Stomach (tissue), 8 donors: ENCODE measurements at regions not wholly inside any gene's neighbourhood (a gene's known extent, or its start where the extent isn't known, plus 50 kb on each side); places are given as distances from the start of the nearest gene placed in this dataset.

Experiments
- DNase-seq, 2 donors: peaks; one replicate each; pipeline versions ENCODE4 v3.0.0 to v3.0.0-alpha.2; 2013 to 2019
- H3K27ac ChIP-seq, 5 donors: fragments of 200-600 bp in 4 of 5; sonication (generic) in 4 of 5; one replicate each; pipeline ENCODE4 v1.5.1; 2013 to 2019; ENCODE audit warnings: mild to moderate bottlenecking in 1 of 5, moderate library complexity in 1 of 5
- H3K27me3 ChIP-seq, 3 donors: fragments of 200-600 bp; sonication (generic); one replicate each; pipeline ENCODE4 v1.5.1; 2017 to 2019; ENCODE audit warnings: mixed run types in 1 of 3
- H3K36me3 ChIP-seq, 4 donors: fragments of 200-600 bp; sonication (generic); 1 replicate in 3 of 4; 2 replicates in 1 of 4; pipeline ENCODE4 v1.5.1; 2016 to 2019
- H3K4me1 ChIP-seq, 4 donors: fragments of 200-600 bp; sonication (generic); one replicate each; pipeline ENCODE4 v1.5.1; 2016 to 2019
- H3K4me3 ChIP-seq, 4 donors: fragments of 200-600 bp; sonication (generic) in 3 of 4; one replicate each; pipeline ENCODE4 v1.5.1; 2016 to 2019; ENCODE audit warnings: mild to moderate bottlenecking in 1 of 4
- H3K9me3 ChIP-seq, 4 donors: fragments of 200-600 bp; sonication (generic); one replicate each; pipeline ENCODE4 v1.5.1; 2016 to 2019
- EP300 ChIP-seq: sonication (generic); formaldehyde crosslinking; IDR thresholded peaks from one replicate; pipeline ENCODE4 v1.6.1; 2017; ENCODE audit warnings: antibody characterized with exemption
- POLR2A ChIP-seq, 4 donors: fragments of 450-650 bp; IDR thresholded peaks; one replicate each; pipeline ENCODE4 v1.6.1; 2016; ENCODE audit warnings: antibody characterized with exemption in 4 of 4, control low read depth in 2 of 4, mild to moderate bottlenecking in 1 of 4, moderate library complexity in 1 of 4
- POLR2AphosphoS5 ChIP-seq, 3 donors: sonication (generic); formaldehyde crosslinking; IDR thresholded peaks; one replicate each; pipeline ENCODE4 v1.6.1; 2016; ENCODE audit warnings: antibody characterized with exemption in 3 of 3
- WGBS, 5 donors: extraction: QIAGEN DNeasy Blood & Tissue Kit in 3 of 5; methylation state at CpG; one replicate each; pipeline versions ENCODE4 v1.1.5 to v1.1.7; 2013 to 2018; 5-methylcytosine and 5-hydroxymethylcytosine counted together
- intact Hi-C: fragments of 100-400 bp; cut with DNase I; formaldehyde crosslinking; loops from one replicate; pipeline ENCODE4 v1.15.1; 2023; ENCODE audit warnings: low total_unique reads
- TF ChIP-seq, protein P1 (sequence below), 7 experiments: fragments of 450-650 bp in 4 of 7; fragments of 200-600 bp in 3 of 7; sonication (generic) in 3 of 7; IDR thresholded peaks; one replicate each; pipeline ENCODE4 v1.5.1; 2016 to 2019; ENCODE audit warnings: antibody characterized with exemption in 7 of 7, control low read depth in 2 of 7, mild to moderate bottlenecking in 1 of 7
- donor health status: healthy with polysubstance abuse.
- donor health status: Bipolar disorder and iron deficiency.
- donor health status: healthy.

DNA sequence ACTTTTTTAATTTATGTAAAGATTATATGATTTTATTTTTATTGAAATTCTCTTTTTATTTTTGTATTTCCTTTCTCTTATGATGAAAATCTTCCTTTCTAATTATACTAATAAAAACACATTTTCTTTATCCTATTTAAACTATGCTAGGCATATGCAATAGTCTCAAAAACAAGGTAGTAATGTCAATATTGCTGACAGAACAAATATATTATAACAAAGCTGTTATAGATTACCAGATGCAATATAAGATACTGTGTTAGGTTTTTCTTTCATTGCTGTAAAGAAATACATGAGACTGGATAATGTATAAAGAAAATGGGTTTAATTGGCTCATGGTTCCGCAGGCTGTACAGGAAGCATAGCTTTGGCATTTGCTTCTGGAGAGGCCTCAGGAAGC, 631.2 kb upstream of the SOX11 start:
- WGBS, 5 donors: 65 to 95% (median 83%) methylated on average over 1 of the region's 1 CpG

GRCh38 chr2:5064687-5065086, 627.5 kb upstream of the SOX11 start:
- intact Hi-C loops: no loop called here
- TF ChIP-seq EP300 (no peak), POLR2AphosphoS5 (IDR thresholded peaks at IDR 0.05) (no peak), POLR2A (IDR thresholded peaks at IDR 0.05) (no peak)
- TF ChIP-seq, protein P1, sequence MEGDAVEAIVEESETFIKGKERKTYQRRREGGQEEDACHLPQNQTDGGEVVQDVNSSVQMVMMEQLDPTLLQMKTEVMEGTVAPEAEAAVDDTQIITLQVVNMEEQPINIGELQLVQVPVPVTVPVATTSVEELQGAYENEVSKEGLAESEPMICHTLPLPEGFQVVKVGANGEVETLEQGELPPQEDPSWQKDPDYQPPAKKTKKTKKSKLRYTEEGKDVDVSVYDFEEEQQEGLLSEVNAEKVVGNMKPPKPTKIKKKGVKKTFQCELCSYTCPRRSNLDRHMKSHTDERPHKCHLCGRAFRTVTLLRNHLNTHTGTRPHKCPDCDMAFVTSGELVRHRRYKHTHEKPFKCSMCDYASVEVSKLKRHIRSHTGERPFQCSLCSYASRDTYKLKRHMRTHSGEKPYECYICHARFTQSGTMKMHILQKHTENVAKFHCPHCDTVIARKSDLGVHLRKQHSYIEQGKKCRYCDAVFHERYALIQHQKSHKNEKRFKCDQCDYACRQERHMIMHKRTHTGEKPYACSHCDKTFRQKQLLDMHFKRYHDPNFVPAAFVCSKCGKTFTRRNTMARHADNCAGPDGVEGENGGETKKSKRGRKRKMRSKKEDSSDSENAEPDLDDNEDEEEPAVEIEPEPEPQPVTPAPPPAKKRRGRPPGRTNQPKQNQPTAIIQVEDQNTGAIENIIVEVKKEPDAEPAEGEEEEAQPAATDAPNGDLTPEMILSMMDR (IDR thresholded peaks at IDR 0.05): no peak
- Histone ChIP-seq H3K27me3 (no peaks in the 10 kb centered on the region), H3K4me1 (no peaks in the 10 kb centered on the region), H3K36me3 (no peaks in the 10 kb centered on the region), H3K27ac (no peak overlapping the region), H3K9me3 (no peaks in the 10 kb centered on the region), H3K4me3 (no peak overlapping the region)
- 50 to 59% (median 54%) methylated on average over 5 of the region's 5 CpGs for WGBS, 5 donors
- no peak for DNase-seq

More for the DNA sequence above, 631.2 kb upstream of the SOX11 start:
- no peaks in the 10 kb centered on the region for H3K36me3 ChIP-seq
- H3K4me1 ChIP-seq: no peaks in the 10 kb centered on the region
- no peak for DNase-seq
- no peaks in the 10 kb centered on the region for H3K9me3 ChIP-seq
- TF ChIP-seq POLR2AphosphoS5 (IDR thresholded peaks at IDR 0.05): no peak
- TF ChIP-seq POLR2A (IDR thresholded peaks at IDR 0.05): no peak
- intact Hi-C loops: no loop called here
- no peak overlapping the region for H3K4me3 ChIP-seq
- H3K27ac ChIP-seq: no peak overlapping the region
- H3K27me3 ChIP-seq: no peaks in the 10 kb centered on the region

DNA sequence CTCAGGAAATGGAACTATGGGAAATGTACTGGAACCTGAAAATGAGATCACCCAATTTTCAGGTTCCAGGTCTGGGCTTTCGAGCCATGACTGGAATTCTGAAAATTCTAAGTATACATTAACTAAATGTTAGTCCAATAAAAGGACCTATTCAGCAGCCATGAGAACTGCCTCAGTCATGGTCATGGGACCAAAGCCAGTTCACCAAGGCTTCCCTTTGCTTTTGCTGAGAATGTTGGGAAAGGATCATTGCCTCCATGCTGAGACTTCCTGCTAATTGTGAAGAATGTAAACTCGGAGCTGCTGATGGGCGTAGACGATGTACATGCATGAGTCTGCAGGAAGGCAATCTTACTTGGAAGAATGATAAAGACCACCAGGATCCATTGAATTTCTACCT, 624.4 kb upstream of the SOX11 start:
- DNase-seq: no peak
- no peaks in the 10 kb centered on the region for H3K36me3 ChIP-seq

GRCh38 chr2:5070257-5070656, 621.9 kb upstream of the SOX11 start:
- DNase-seq: peak in 1 of 2 donors; percentile 12
- no peak for TF ChIP-seq EP300
- no peak for TF ChIP-seq POLR2AphosphoS5 (IDR thresholded peaks at IDR 0.05)
- TF ChIP-seq, protein P1 (IDR thresholded peaks at IDR 0.05): no peak
- no peak for TF ChIP-seq POLR2A (IDR thresholded peaks at IDR 0.05)
- Histone ChIP-seq H3K4me1 (no peaks in the 10 kb centered on the region), H3K4me3 (no peak overlapping the region), H3K27me3 (no peaks in the 10 kb centered on the region), H3K27ac (no peak overlapping the region), H3K9me3 (no peaks in the 10 kb centered on the region), H3K36me3 (no peaks in the 10 kb centered on the region)
- intact Hi-C loops: no loop called here
- 51 to 67% (median 61%) methylated on average over 5 of the region's 5 CpGs for WGBS, 5 donors

More for the DNA sequence above, 624.4 kb upstream of the SOX11 start:
- Histone ChIP-seq H3K27ac (no peak overlapping the region), H3K9me3 (no peaks in the 10 kb centered on the region), H3K27me3 (no peaks in the 10 kb centered on the region), H3K4me1 (no peaks in the 10 kb centered on the region), H3K4me3 (no peak overlapping the region)
- intact Hi-C loops: no loop called here
- 76 to 89% (median 86%) methylated on average over 4 of the region's 4 CpGs for WGBS, 5 donors
- TF ChIP-seq, protein P1 (IDR thresholded peaks at IDR 0.05): no peak
- TF ChIP-seq POLR2A (IDR thresholded peaks at IDR 0.05) (no peak), POLR2AphosphoS5 (IDR thresholded peaks at IDR 0.05) (no peak), EP300 (no peak)

- intact Hi-C loops: no loop called here
- H3K4me1 ChIP-seq: no peaks in the 10 kb centered on the region
- H3K27me3 ChIP-seq: no peaks in the 10 kb centered on the region
- DNase-seq: no peak
- TF ChIP-seq, protein P1 (IDR thresholded peaks at IDR 0.05): no peak
- TF ChIP-seq POLR2A (IDR thresholded peaks at IDR 0.05): no peak
- TF ChIP-seq EP300: no peak
- TF ChIP-seq POLR2AphosphoS5 (IDR thresholded peaks at IDR 0.05): no peak
- no peak overlapping the region for H3K27ac ChIP-seq
- 46 to 55% (median 54%) methylated on average over 5 of the region's 5 CpGs for WGBS, 5 donors
- H3K9me3 ChIP-seq: no peaks in the 10 kb centered on the region
- H3K36me3 ChIP-seq: no peaks in the 10 kb centered on the region
- H3K4me3 ChIP-seq: no peak overlapping the region
Measured at GRCh38 chr2:5074733-5075132, 617.5 kb upstream of the SOX11 start.
